OCI-LY3 (cell line): ENCODE measurements at regions not wholly inside any gene's neighbourhood (a gene's known extent, or its start where the extent isn't known, plus 50 kb on each side); places are given as distances from the start of the nearest gene placed in this dataset.

Experiments used
- CTCF ChIP-seq: fragments of 200-600, 300-600 bp; sonication (generic); IDR thresholded peaks from 2 replicates; pipeline ENCODE4 v1.5.1; 2014; ENCODE audit warnings: antibody characterized with exemption, low read length, low read depth
- EZH2phosphoT487 ChIP-seq: fragments of 200-600 bp; shearing (Covaris generic); IDR thresholded peaks from 2 replicates; pipeline ENCODE4 v1.6.1; 2018; ENCODE audit warnings: antibody characterized with exemption, mixed run types, low read depth

DNA sequence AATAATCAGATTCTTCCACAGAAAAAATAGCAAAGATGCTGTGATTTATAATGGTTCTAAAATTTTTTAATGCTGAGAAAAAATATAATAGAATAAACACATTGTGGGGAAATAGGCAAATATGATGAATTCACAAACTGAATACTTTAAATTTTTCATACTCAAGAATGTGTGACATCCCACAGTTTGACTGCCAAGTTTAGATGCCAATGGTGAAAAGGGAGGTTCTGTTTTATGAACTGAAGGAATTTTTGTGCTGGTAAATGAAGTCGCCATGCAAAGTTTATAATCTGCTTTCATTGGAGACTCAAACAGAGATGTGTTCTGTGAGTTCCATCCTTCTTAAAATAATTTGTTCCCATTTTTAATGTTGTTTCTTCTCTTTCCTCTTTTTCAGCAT lies 367.5 kb upstream of the ADAMTS16 start:
- TF ChIP-seq CTCF (no peak), EZH2phosphoT487 (no peak)
